ENCODE measurements at regions not wholly inside any gene's neighbourhood (a gene's known extent, or its start where the extent isn't known, plus 50 kb on each side); places are given as distances from the start of the nearest gene placed in this dataset.

DNA sequence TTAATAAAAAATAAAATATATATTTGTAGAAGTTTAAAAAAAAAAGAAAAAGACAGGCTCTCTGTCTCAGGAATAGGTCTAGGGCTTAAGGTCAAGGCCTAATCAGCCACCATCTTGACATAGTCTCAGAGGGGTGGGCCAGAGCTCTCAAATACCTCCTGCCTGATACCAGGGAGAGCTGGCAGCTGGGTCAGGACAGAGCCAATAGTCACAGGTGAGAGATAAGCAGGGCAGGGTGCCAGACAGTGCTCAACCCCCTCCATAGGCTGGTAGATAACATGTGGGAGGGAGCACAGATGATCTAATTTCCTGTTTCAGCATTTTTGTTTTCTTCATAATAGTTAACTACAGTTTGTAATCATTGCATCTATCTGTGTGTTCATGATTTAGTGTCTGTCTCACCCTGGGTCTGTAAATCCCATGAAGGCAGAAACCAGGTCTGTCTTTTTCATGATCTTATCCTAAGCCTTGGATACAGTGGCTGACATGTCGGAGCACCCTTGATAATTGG is 152.0 kb upstream of the GRIK3 start:
- TF ChIP-seq, protein P1, sequence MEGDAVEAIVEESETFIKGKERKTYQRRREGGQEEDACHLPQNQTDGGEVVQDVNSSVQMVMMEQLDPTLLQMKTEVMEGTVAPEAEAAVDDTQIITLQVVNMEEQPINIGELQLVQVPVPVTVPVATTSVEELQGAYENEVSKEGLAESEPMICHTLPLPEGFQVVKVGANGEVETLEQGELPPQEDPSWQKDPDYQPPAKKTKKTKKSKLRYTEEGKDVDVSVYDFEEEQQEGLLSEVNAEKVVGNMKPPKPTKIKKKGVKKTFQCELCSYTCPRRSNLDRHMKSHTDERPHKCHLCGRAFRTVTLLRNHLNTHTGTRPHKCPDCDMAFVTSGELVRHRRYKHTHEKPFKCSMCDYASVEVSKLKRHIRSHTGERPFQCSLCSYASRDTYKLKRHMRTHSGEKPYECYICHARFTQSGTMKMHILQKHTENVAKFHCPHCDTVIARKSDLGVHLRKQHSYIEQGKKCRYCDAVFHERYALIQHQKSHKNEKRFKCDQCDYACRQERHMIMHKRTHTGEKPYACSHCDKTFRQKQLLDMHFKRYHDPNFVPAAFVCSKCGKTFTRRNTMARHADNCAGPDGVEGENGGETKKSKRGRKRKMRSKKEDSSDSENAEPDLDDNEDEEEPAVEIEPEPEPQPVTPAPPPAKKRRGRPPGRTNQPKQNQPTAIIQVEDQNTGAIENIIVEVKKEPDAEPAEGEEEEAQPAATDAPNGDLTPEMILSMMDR (IDR thresholded peaks at IDR 0.05): no peak
- TF ChIP-seq POLR2A (IDR thresholded peaks at IDR 0.05): no peak

Measured in testis (tissue), 2 donors.